ENCODE measurements at regions not wholly inside any gene's neighbourhood (a gene's known extent, or its start where the extent isn't known, plus 50 kb on each side); places are given as distances from the start of the nearest gene placed in this dataset.

DNA sequence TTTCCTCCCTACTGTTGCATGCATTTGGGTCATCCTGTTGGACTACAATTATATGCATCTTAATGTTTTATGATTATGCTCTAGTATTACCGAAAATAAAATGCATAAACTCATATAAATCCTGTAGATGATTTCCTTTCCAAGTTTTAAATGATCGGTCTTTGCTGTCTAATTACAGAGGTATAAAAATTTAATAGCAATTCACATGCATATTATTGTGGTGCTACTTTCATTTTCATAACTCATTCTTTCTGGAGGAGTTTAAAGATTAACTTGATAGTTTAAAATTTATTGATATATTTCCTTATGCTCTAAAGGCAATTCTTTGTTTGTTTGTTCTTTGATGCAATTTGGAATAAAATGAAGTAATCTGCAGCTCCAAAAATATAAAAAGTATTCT lies 1475.1 kb downstream of the MAT2B start:
- no peak overlapping the region for H3K4me3 ChIP-seq (ENCODE audit: low read length)
- no peak for TF ChIP-seq ZNF274 (IDR thresholded peaks at IDR 0.05; ENCODE audit: low read depth, low read length)

DNA sequence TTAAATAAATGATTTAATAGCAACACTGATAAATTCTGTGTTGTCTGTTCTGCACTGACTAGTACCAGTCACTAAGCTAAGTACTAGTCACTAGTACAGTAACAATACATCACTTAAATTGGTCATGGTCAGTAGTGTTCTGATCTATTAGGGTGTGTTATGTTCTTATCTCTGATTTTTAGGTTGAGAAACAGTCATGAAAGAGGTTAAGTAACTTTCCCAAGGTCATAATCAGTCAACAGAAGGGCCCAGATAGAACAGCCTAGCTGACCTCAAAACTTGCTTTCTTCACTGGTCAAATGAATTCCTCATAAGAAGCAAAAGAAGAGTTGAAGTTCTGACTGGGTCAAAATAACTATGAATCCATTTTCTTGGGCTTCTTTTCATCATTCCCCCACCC lies 1492.7 kb downstream of the MAT2B start:
- no peak for TF ChIP-seq ZNF274 (IDR thresholded peaks at IDR 0.05; ENCODE audit: low read depth, low read length)

DNA sequence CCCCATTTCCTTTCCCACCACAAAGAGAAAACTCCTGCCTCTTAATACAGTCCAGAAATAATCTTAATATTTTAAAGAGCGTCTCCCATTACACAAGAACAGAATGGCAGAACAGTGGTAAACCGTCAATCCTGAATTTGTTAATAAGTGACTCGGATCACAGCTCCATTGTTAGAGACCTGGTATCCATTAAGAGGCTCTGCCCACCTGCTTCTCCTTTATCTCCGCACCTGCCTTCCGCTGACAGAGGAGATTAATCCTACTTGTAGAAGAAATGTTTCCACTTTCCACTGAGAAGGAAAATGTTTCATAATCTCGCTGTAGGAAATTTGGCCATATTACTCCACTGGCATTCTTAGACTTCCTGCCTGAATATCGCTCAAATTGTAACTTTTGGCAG lies 1493.2 kb downstream of the MAT2B start:
- TF ChIP-seq ZNF274 (IDR thresholded peaks at IDR 0.05; ENCODE audit: low read depth, low read length) = no peak
- H3K4me3 ChIP-seq (ENCODE audit: low read length) = no peak overlapping the region

More for the DNA sequence above, 1492.7 kb downstream of the MAT2B start:
- no peak overlapping the region for H3K4me3 ChIP-seq (ENCODE audit: low read length)

GRCh38 chr5:165000479-165001190 lies 1495.2 kb downstream of the MAT2B start:
- TF ChIP-seq ZNF274 (IDR thresholded peaks at IDR 0.05; ENCODE audit: low read depth, low read length) = no peak
- H3K4me3 ChIP-seq (ENCODE audit: low read length) = no peak overlapping the region

GRCh38 chr5:165003283-165003682 lies 1497.9 kb downstream of the MAT2B start:
- TF ChIP-seq ZNF274 (IDR thresholded peaks at IDR 0.05; ENCODE audit: low read depth, low read length) = no peak
- no peak overlapping the region for H3K4me3 ChIP-seq (ENCODE audit: low read length)

- H3K4me3 ChIP-seq (ENCODE audit: low read length) = no peak overlapping the region
- TF ChIP-seq ZNF274 (IDR thresholded peaks at IDR 0.05; ENCODE audit: low read depth, low read length) = no peak
Observed at GRCh38 chr5:165004175-165004574, 1498.8 kb downstream of the MAT2B start.

GRCh38 chr5:165014439-165014838 lies 1509.0 kb downstream of the MAT2B start:
- TF ChIP-seq ZNF274 (IDR thresholded peaks at IDR 0.05; ENCODE audit: low read depth, low read length) = no peak
- H3K4me3 ChIP-seq (ENCODE audit: low read length) = no peak overlapping the region

GRCh38 chr5:165015126-165015525 lies 1509.7 kb downstream of the MAT2B start:
- no peak overlapping the region for H3K4me3 ChIP-seq (ENCODE audit: low read length)
- TF ChIP-seq ZNF274 (IDR thresholded peaks at IDR 0.05; ENCODE audit: low read depth, low read length) = no peak

DNA sequence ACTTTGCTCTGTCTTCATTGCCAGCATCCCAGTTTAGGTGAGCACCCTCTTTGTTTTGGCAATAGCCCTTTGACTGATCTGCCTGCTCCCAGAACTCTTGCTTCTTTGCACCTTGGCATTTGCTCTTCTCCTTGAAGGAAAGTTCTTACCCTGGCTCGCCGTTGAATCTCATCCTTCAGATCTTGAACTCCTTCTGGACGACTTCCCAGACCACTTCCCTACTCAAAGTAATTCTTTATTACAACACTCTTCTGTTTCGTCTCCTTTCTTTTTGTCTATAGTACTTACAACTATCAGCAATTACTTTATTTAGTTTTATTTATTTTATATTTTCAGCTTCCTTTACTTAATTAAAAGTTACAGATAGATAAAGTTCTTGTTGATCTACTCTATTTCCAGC lies 1510.1 kb downstream of the MAT2B start:
- no peak for TF ChIP-seq ZNF274 (IDR thresholded peaks at IDR 0.05; ENCODE audit: low read depth, low read length)
- H3K4me3 ChIP-seq (ENCODE audit: low read length) = no peak overlapping the region

DNA sequence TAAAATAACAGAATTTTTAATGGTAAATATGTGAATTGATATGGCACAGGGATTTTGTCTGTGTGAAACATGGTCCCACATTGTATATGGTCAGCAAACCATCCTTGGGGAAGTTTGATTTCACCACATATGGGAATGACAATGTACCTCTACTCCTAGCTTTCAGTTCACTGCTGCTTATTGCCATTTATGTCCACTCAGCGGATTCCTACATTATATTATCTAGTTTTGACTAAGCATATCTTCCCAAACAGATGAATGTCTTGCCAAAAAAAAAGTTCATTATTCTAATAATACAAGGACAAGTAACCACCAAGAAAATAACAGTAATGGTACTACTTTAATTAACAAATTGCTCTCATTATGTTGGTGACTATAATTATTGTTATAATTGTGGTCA lies 1521.6 kb downstream of the MAT2B start:
- TF ChIP-seq ZNF274 (IDR thresholded peaks at IDR 0.05; ENCODE audit: low read depth, low read length) = no peak
- no peak overlapping the region for H3K4me3 ChIP-seq (ENCODE audit: low read length)

DNA sequence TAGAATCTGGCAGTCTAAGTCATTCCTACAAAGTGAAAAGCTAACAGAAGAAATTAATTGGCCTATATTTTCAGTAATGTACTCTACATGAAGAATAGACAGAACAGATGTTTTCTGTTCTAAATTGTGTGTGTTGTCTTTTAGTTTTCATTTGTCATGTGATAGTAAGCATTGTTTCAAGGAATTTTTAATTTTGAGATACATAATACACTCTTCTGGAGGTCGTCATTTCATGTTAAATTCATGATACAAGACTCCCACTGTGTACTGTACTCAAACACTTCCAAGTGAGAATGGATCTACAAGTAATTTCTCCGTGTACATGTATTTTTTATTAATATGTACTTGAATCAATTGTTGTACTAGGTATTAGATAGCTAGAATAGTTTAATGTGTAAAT lies 1522.9 kb downstream of the MAT2B start:
- TF ChIP-seq ZNF274 (IDR thresholded peaks at IDR 0.05; ENCODE audit: low read depth, low read length) = no peak

GRCh38 chr5:165029099-165029870 lies 1523.9 kb downstream of the MAT2B start:
- H3K4me3 ChIP-seq (ENCODE audit: low read length) = no peak overlapping the region
- TF ChIP-seq ZNF274 (IDR thresholded peaks at IDR 0.05; ENCODE audit: low read depth, low read length) = no peak

More for the DNA sequence above, 1522.9 kb downstream of the MAT2B start:
- H3K4me3 ChIP-seq (ENCODE audit: low read length) = no peak overlapping the region

DNA sequence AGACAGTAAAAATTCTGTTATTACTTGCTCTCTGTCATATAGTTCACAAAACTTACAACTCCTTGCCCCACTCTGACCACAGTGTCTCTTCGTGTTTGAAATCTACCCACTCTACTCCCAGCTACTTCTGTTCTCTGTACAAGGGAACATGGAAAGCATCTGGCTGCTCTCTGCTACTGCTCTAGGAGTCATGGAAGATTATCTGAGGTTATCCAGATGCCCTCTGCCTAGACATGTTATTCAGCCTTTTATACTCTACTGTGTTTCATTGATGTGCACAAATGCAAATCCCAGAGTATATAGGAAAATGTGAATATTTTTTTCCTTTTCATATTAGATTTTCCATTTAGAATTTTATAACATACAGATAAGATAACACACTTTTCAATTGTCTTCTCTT lies 1525.6 kb downstream of the MAT2B start:
- no peak for TF ChIP-seq ZNF274 (IDR thresholded peaks at IDR 0.05; ENCODE audit: low read depth, low read length)
- H3K4me3 ChIP-seq (ENCODE audit: low read length) = no peak overlapping the region

GRCh38 chr5:165031371-165031770 lies 1526.0 kb downstream of the MAT2B start:
- no peak for TF ChIP-seq ZNF274 (IDR thresholded peaks at IDR 0.05; ENCODE audit: low read depth, low read length)
- H3K4me3 ChIP-seq (ENCODE audit: low read length) = no peak overlapping the region

- H3K4me3 ChIP-seq (ENCODE audit: low read length) = no peak overlapping the region
- no peak for TF ChIP-seq ZNF274 (IDR thresholded peaks at IDR 0.05; ENCODE audit: low read depth, low read length)
Observed at GRCh38 chr5:165035520-165035919, 1530.1 kb downstream of the MAT2B start.
